ENCODE measurements at regions not wholly inside any gene's neighbourhood (a gene's known extent, or its start where the extent isn't known, plus 50 kb on each side); places are given as distances from the start of the nearest gene placed in this dataset.
A peak's percentile ranks its signal among the peaks of the same experiment; 100 is the strongest.
"Not testable (repeated sequence)": the region's sequence is repeated elsewhere in the genome, so short reads cannot be mapped to it uniquely, and the experiment has no call there.

GRCh38 chrX:47723689-47724088 lies 64.7 kb upstream of the UXT start:
- no peaks in the 10 kb centered on the region for H3K79me2 ChIP-seq (ENCODE audit: insufficient read depth, low read length)
- no peak for ATAC-seq (ENCODE audit: insufficient read depth, low read depth)
- no peak overlapping the region for H3K4me3 ChIP-seq (ENCODE audit: low read depth in 1 of 2, low read length in 2 of 2)
- H3K4me2 ChIP-seq (ENCODE audit: insufficient read depth, low read length) = no peak overlapping the region
- no peaks in the 10 kb centered on the region for H3K36me3 ChIP-seq (ENCODE audit: insufficient read depth, low read length)
- H2AFZ ChIP-seq (ENCODE audit: low read depth, low read length) = no peak overlapping the region
- no peaks in the 10 kb centered on the region for H4K20me1 ChIP-seq (ENCODE audit: insufficient read depth, low read length)
- DNase-seq = peak; percentile 6
- no peaks in the 10 kb centered on the region for H3K27me3 ChIP-seq (ENCODE audit: insufficient read depth, low read length, poor library complexity)
- H3K9ac ChIP-seq (ENCODE audit: low read depth, low read length) = no peak overlapping the region
- no peaks in the 10 kb centered on the region for H3K9me3 ChIP-seq (ENCODE audit: insufficient read depth, low read length, severe bottlenecking)
- peak; percentile 45 for TF ChIP-seq CTCF (IDR thresholded peaks at IDR 0.05; ENCODE audit: borderline replicate concordance, extremely low read depth, low read length, poor library complexity, severe bottlenecking)
- no peak for TF ChIP-seq EZH2 (IDR thresholded peaks at IDR 0.05; ENCODE audit: borderline replicate concordance, low read depth, low read length, severe bottlenecking)
- H3K4me1 ChIP-seq (ENCODE audit: insufficient read depth, low read length) = no peaks in the 10 kb centered on the region
- H3K27ac ChIP-seq (ENCODE audit: low read length) = no peak overlapping the region

GRCh38 chrX:47723083-47723482 lies 64.1 kb upstream of the UXT start:
- Histone ChIP-seq H3K4me1 (ENCODE audit: insufficient read depth, low read length) (no peaks in the 10 kb centered on the region), H3K9ac (ENCODE audit: low read depth, low read length) (no peak overlapping the region), H3K79me2 (ENCODE audit: insufficient read depth, low read length) (no peaks in the 10 kb centered on the region), H3K36me3 (ENCODE audit: insufficient read depth, low read length) (no peaks in the 10 kb centered on the region), H3K4me3 (ENCODE audit: low read depth in 1 of 2, low read length in 2 of 2) (no peak overlapping the region), H3K27me3 (ENCODE audit: insufficient read depth, low read length, poor library complexity) (no peaks in the 10 kb centered on the region), H3K27ac (ENCODE audit: low read length) (no peak overlapping the region), H3K9me3 (ENCODE audit: insufficient read depth, low read length, severe bottlenecking) (no peaks in the 10 kb centered on the region), H3K4me2 (ENCODE audit: insufficient read depth, low read length) (no peak overlapping the region), H2AFZ (ENCODE audit: low read depth, low read length) (no peak overlapping the region), H4K20me1 (ENCODE audit: insufficient read depth, low read length) (no peaks in the 10 kb centered on the region)
- no peak for TF ChIP-seq CTCF (IDR thresholded peaks at IDR 0.05; ENCODE audit: borderline replicate concordance, extremely low read depth, low read length, poor library complexity, severe bottlenecking)
- no peak for TF ChIP-seq EZH2 (IDR thresholded peaks at IDR 0.05; ENCODE audit: borderline replicate concordance, low read depth, low read length, severe bottlenecking)
- ATAC-seq (ENCODE audit: insufficient read depth, low read depth) (no peak), DNase-seq (no peak)

GRCh38 chrX:47722260-47722659 lies 63.3 kb upstream of the UXT start:
- no peak for TF ChIP-seq CTCF (IDR thresholded peaks at IDR 0.05; ENCODE audit: borderline replicate concordance, extremely low read depth, low read length, poor library complexity, severe bottlenecking)
- no peak for TF ChIP-seq EZH2 (IDR thresholded peaks at IDR 0.05; ENCODE audit: borderline replicate concordance, low read depth, low read length, severe bottlenecking)
- no peak for DNase-seq
- Histone ChIP-seq H3K9ac (ENCODE audit: low read depth, low read length) (no peak overlapping the region), H3K4me3 (ENCODE audit: low read depth in 1 of 2, low read length in 2 of 2) (no peak overlapping the region), H3K79me2 (ENCODE audit: insufficient read depth, low read length) (no peaks in the 10 kb centered on the region), H3K4me2 (ENCODE audit: insufficient read depth, low read length) (no peak overlapping the region), H2AFZ (ENCODE audit: low read depth, low read length) (no peak overlapping the region), H3K36me3 (ENCODE audit: insufficient read depth, low read length) (no peaks in the 10 kb centered on the region), H3K27me3 (ENCODE audit: insufficient read depth, low read length, poor library complexity) (no peaks in the 10 kb centered on the region), H3K4me1 (ENCODE audit: insufficient read depth, low read length) (no peaks in the 10 kb centered on the region), H3K27ac (ENCODE audit: low read length) (no peak overlapping the region), H3K9me3 (ENCODE audit: insufficient read depth, low read length, severe bottlenecking) (no peaks in the 10 kb centered on the region), H4K20me1 (ENCODE audit: insufficient read depth, low read length) (no peaks in the 10 kb centered on the region)
- ATAC-seq (ENCODE audit: insufficient read depth, low read depth) = no peak

GRCh38 chrX:47715078-47715477 lies 56.1 kb upstream of the UXT start:
- DNase-seq; H3K9ac ChIP-seq (ENCODE audit: low read depth, low read length); H4K20me1 ChIP-seq (ENCODE audit: insufficient read depth, low read length); H3K4me3 ChIP-seq (ENCODE audit: low read depth in 1 of 2, low read length in 2 of 2); H3K27me3 ChIP-seq (ENCODE audit: insufficient read depth, low read length, poor library complexity); H3K9me3 ChIP-seq (ENCODE audit: insufficient read depth, low read length, severe bottlenecking); ATAC-seq (ENCODE audit: insufficient read depth, low read depth); H3K79me2 ChIP-seq (ENCODE audit: insufficient read depth, low read length); H3K4me1 ChIP-seq (ENCODE audit: insufficient read depth, low read length); H2AFZ ChIP-seq (ENCODE audit: low read depth, low read length); H3K36me3 ChIP-seq (ENCODE audit: insufficient read depth, low read length); H3K27ac ChIP-seq (ENCODE audit: low read length); H3K4me2 ChIP-seq (ENCODE audit: insufficient read depth, low read length): not testable (repeated sequence)

GRCh38 chrX:47712675-47713074 lies 53.7 kb upstream of the UXT start:
- not testable (repeated sequence) for H2AFZ ChIP-seq (ENCODE audit: low read depth, low read length); H3K4me3 ChIP-seq (ENCODE audit: low read depth in 1 of 2, low read length in 2 of 2); H3K9me3 ChIP-seq (ENCODE audit: insufficient read depth, low read length, severe bottlenecking); H3K36me3 ChIP-seq (ENCODE audit: insufficient read depth, low read length); ATAC-seq (ENCODE audit: insufficient read depth, low read depth); DNase-seq; H3K4me1 ChIP-seq (ENCODE audit: insufficient read depth, low read length); H3K27ac ChIP-seq (ENCODE audit: low read length); H3K4me2 ChIP-seq (ENCODE audit: insufficient read depth, low read length); H3K9ac ChIP-seq (ENCODE audit: low read depth, low read length); H4K20me1 ChIP-seq (ENCODE audit: insufficient read depth, low read length); H3K79me2 ChIP-seq (ENCODE audit: insufficient read depth, low read length); H3K27me3 ChIP-seq (ENCODE audit: insufficient read depth, low read length, poor library complexity)

Data from DND-41 (cell line).